HS-5 (cell line): ENCODE measurements at regions not wholly inside any gene's neighbourhood (a gene's known extent, or its start where the extent isn't known, plus 50 kb on each side); places are given as distances from the start of the nearest gene placed in this dataset.

ENCODE experiments used
- DNase-seq: peaks from one replicate; pipeline ENCODE4 v3.0.0-alpha.2; 2012; ENCODE audit warnings: low read depth

GRCh38 chr13:33953203-33953602 lies 135.3 kb downstream of the RFC3 start:
- DNase-seq, result no peak

- no peak for DNase-seq
Observed at GRCh38 chr13:33953781-33954180, 135.8 kb downstream of the RFC3 start.

DNA sequence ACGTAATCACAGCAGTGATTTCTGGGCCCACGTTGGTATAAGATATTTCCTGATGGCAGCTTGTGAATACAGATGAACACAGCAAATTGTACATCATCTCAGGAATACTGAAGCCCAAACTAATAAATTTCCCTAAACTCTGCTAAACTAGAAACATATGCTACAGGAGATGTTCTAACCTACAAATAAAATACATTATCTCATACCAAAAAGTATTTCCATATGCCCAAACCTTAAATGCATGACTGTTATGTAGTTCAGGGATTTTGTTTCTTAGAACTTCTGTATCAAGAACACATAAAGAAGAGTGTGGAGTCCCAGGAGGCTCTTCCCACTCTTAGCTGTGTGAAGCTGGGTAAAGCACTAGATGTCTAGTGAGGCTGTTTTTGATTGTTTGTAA lies 138.4 kb downstream of the RFC3 start:
- no peak for DNase-seq

- no peak for DNase-seq
Observed at GRCh38 chr13:33957497-33957905, 139.6 kb downstream of the RFC3 start.

GRCh38 chr13:33958964-33959363 lies 141.0 kb downstream of the RFC3 start:
- DNase-seq, result no peak

- DNase-seq, result no peak
Observed at GRCh38 chr13:33963134-33963533, 145.2 kb downstream of the RFC3 start.

DNA sequence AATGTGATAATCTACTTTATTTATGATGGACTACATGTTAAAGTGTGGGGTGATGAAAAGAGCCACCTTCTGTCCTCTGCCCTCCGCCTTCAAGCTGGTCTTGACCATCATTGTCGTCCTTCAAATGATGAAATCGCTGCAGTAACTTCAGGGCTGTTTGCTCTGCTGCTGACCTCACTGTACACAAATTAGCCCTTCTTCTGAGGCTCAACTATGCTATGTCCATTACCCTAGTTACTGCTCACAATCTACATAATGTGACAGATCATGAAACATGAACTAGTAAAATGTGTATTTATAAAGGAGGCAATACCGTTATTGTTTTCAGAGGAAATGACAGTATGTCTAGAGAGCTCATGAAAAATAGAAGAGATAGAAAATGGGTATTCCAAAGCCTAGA lies 145.9 kb downstream of the RFC3 start:
- DNase-seq, result no peak

- no peak for DNase-seq
Observed at GRCh38 chr13:33968520-33969507, 150.9 kb downstream of the RFC3 start.

- no peak for DNase-seq
Observed at GRCh38 chr13:33970746-33971561, 153.0 kb downstream of the RFC3 start.

DNA sequence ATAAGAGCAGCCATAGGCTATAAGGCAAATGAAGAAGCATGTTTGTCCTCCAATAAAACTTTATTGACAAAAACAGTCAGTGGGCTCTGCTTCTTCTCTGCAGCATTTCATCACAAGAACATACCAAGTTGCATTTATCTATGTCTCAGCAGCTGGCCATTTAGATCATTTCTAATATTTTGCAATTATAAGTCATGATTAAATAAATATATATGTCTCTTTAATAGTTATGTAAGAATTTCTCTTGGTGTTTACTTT lies 153.5 kb downstream of the RFC3 start:
- no peak for DNase-seq

DNA sequence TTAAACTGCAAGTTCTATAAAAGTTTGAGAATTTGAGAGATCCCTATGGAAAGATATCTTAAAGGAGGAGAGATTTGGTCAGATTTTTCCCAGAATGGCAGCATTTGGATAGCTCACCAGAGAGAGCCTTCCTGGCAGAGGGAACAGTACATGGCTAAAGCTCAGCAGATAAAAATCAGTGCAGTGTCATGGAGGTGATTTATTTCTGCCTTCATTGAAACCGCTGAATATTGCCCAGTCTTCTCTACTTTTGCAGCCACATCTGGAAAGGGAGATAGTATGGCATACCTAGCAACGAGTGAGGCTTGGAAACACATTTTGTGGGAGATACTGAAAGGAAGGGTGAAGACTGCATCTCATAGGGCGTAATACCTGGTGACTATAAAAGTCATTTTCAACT lies 155.2 kb downstream of the RFC3 start:
- DNase-seq, result no peak

GRCh38 chr13:33976965-33977364 lies 159.0 kb downstream of the RFC3 start:
- no peak for DNase-seq

DNA sequence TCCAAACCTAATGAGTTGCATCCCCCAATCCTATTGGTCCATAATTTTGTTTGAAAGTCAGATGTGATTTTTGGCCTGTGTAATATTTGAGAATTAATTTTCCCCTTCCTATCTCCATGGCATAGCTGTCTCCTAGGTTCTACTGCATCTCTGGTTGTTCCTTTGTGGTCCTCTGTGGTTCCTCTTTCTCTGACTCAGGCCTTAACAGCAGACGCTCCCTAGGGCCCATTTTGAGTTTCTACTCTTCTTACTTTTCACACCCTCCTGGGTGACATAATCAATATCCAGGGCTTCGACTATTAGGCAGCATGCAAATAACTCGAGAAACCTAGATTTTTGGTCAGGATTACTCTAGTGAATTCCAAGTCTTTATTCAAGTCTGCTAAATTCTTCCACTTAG lies 160.7 kb downstream of the RFC3 start:
- no peak for DNase-seq

DNA sequence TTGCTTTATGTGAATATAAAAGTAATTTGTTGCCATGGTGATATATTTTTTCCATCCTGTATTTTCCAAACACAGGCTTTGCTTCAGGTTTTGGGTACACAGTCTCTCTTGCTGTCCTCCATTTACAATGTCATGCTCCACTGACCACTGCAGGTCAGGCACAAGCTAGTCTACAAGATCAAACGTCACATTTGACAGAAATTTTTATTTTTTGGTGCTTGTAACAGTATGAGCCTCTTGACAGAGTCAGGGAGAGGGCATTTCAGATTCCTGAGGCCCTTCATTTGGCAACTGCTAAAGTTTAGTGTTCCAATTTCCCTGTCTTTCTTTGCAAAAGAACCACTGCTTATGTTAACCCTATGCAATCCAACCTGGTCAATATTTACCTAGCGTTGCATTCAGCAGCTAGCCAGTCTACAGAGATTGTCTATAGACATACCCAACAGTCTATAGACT lies 175.0 kb downstream of the RFC3 start:
- no peak for DNase-seq

DNA sequence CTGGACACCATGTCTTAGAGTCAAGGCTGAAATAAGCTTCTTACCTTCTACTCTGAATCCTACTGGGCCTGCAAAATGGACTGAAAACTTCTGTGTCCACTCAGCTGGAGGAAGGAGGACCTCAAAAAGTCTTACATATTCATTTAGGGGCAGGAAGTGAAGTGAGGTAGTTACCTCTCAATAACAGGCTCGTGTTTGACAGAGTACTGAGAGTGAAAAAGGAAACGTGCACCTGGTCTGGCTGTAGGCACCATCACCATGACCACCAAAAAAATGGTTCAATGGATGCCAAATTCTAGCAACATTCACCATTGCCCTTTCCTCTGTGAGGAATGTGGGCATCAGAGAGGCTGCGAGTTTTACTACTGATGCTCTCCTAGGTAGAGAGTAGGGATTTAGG lies 176.2 kb downstream of the RFC3 start:
- no peak for DNase-seq

- DNase-seq, result no peak
Observed at GRCh38 chr13:33994826-33995502, 177.0 kb downstream of the RFC3 start.

- no peak for DNase-seq
Observed at GRCh38 chr13:33996636-33997035, 178.7 kb downstream of the RFC3 start.

DNA sequence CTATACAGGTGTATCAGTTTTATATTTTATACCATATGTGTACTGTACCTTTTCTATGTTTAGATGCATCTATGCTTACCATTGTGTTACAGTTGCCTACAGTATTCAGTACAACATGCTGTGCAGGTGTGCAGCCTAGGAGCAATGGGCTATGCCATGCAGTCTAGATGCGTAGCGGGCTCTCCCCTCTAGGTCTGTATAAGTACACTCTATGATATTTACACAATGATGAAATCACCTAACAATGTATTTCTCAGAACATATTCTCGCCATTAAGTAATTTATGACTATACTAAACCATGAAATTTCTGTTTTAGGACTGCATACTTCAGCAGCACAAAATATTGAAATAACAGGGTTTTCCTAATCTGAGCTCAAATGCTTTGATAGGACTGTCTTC lies 179.6 kb downstream of the RFC3 start:
- no peak for DNase-seq

DNA sequence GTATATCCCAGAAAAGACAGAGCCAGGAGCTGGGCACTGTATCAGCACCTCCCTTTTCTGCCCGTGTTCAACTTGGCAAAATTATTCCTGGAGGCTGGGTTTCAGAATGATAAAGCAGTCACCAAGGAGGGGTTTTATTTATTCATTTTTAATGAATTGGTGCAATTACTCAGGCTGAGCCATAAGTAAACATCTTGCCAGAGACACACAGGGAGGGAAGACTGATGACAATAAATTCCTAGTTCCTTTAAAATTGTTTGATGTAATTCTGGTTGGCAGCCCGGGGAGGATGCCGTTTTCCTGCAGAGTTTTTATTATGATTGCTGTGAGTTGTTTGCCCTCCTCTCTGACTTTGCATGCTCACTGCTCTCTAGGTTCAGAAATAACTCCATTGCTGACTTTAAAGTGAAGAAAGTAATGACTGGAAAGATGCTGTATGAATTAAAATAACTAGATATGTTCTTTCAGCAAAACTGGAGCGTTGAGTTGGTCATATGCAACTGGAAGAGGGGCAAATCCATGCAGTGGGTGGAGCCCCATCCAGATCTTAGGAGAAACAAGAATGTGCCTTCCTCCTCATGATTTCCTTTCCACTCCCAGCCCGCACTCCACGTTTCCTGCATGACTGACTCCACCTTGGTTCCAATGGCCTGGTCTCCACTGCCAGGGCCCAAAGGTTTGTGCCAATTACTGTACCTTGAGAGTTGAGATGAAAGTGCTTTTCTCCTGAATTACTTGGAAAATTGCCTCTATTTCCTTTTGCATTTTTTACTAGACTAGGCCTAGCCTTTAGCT lies 182.1 kb downstream of the RFC3 start:
- no peak for DNase-seq

DNA sequence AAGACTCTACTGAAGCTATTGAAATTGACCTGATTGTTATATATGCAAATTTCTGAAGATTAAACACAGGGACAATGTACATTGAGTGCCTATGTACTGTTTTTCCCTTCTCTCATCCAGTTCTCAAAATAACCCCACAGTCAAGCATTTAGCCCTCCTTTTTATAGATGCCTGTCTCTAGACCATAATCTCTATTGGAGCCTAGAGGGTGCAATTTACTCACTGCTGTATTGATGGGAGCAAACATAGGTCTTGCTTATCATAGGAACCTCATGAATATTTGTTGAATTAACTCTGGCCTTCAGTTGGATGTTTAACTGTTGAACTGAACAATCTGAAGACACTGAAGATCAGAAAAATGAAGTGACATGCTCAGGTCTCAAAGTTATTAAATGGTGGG lies 183.0 kb downstream of the RFC3 start:
- no peak for DNase-seq

- DNase-seq, result no peak
Observed at GRCh38 chr13:34001389-34001788, 183.4 kb downstream of the RFC3 start.

DNA sequence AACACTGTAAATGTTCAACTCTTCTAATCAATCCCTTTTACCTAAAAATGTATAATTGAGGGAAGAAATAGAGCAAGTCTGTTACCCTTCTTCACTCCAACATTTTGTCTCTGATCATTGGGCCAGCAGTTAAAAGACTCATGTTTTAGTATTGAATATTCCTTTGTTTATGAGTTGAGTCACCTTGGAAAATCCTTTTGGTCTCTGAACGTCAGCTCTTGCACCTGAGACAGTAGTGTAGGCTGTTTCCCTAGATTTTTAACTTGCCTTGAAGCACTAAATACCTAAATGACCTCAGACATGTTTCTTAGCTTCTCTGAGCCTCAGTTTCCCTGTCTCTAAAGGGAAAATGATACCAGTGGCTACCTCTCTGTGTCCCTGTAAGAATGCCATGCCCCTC lies 184.2 kb downstream of the RFC3 start:
- DNase-seq, result no peak
